ENCODE measurements at regions not wholly inside any gene's neighbourhood (a gene's known extent, or its start where the extent isn't known, plus 50 kb on each side); places are given as distances from the start of the nearest gene placed in this dataset.
"Not testable (repeated sequence)": the region's sequence is repeated elsewhere in the genome, so short reads cannot be mapped to it uniquely, and the experiment has no call there.

DNA sequence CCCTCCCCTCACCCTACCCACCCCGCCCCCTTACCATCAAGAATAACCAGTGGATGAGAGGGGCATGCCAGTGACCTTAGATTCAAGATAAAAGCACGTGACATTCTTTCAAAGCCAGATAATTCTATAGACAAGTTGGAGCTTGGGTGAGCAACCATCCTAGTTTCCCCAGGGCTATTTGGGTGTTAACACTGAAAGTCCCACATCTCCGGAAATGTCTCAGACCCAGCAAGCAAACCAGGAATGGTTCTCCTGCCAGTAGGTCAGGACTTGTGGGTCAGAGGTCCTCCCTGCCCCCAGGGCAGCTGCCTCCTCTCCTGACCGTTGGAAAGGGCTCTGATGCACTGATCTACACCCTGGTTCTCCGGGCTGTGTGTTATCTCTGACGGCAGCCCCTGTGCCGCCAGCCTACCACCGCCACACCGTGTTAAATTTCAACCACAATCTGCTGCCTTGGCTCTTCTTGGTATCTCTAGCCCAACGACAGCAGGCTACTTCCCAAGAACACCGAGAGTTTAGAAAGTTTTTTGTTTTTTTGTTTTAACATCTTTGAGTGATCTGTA, 287.0 kb downstream of the BCL2L11 start:
- not testable (repeated sequence) for FAIRE-seq; DNase-seq (ENCODE audit: insufficient read length, low spot score)

DNA sequence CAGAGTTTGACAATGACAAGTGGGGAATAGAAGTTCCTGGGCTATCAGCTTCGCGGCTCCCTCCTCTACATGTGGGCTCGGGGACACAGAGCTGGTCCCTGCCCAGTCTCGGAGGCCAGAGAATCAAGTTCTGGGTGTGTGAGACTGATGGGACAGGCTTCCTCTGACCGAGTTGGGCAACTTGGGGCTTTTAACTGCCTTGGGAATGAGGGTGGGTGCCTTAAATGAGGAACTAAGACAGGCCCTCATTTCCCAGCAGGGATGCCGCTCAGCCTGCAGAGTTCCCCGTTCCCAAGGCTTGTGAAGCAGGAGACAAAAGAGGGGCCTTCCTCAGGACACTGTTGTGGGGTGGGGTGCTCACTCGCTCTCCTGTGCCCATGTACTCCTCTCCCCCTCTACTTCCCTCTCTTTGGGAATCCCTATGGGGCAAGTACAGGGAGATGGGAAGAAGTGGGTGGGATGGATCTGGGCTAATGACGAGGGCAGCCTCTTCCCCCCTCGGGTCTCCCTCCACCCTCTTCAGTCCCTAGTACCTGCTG, 290.2 kb downstream of the BCL2L11 start:
- not testable (repeated sequence) for FAIRE-seq; DNase-seq (ENCODE audit: insufficient read length, low spot score)

DNA sequence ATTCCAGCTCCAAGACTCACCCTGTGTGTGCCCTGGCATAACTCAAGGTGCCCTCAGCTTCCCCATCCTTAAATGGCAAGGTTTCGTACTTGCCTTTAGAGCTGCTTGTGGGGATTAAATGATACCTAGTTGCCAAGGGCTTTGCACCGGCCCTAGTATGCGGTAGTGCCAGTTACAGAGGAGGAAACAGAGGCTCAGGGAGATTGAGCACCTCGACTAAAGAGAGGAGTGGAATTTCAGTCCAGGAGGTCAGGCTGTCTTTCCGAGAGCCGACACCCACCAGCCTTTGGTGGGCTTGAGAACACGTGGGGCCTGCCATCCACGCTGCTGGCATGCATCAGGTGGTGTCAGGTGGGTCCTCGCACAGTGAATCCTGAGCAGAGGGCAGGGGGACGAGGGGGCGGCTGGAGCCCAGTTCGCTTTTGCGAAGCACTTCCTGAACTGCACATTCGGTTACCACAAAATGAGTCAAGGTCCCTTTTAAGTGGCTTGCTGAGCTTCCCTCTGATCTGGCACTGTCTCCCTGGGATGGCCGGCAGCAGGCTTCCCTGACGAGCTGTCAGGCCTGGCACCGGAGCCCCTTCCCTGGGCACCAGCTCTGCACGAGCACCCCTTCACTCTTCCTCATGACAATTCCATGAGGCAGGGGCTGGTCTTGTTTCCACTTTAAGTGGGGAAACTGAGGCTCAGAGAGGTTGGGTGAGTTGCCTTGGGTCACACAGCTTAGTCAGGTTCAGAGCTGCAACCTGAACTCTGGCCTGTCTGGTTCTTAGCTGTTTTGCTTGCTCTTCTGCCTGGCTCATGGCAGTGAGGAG, 291.4 kb downstream of the BCL2L11 start:
- FAIRE-seq = not testable (repeated sequence)

DNA sequence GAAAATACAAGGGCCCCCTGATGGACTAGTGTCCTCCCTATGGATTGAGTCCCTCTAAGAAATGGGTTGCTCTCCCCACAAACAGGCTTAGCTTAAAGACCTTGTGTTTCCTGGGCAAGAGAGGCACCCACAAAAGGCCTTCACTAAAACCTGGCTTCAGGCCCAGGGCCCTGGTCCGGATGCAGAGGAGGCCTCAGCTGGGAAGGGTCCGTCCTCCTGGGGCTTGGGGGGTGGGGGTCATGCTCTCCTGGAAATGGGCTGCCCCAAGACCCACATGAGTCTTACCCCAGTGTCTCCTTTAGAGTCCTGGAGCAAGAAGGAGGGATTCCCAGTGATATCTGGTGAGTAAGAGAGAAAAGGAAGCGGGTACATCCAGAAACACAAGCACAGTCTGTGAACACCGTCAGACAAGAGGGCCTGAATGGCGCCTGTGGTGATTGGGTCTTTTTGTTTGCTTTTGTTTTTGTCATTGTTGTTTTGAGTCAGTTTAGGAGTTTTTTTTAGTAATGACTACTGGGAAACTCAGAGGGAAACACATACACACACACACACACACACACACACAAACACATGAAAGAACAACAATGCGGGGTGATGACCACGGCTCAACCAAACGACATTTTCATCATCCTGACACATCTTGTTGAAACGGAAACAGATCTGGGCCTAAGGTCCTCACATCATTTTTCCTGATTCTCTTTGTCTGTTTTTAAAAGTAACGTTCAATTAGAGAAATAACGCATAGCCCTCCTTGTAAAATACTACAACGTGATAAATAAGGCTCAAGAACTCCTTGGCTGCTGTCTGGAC, 292.3 kb downstream of the BCL2L11 start:
- FAIRE-seq; DNase-seq (ENCODE audit: insufficient read length, low spot score): not testable (repeated sequence)

More for the DNA sequence above, 291.4 kb downstream of the BCL2L11 start:
- not testable (repeated sequence) for DNase-seq (ENCODE audit: insufficient read length, low spot score)

DNA sequence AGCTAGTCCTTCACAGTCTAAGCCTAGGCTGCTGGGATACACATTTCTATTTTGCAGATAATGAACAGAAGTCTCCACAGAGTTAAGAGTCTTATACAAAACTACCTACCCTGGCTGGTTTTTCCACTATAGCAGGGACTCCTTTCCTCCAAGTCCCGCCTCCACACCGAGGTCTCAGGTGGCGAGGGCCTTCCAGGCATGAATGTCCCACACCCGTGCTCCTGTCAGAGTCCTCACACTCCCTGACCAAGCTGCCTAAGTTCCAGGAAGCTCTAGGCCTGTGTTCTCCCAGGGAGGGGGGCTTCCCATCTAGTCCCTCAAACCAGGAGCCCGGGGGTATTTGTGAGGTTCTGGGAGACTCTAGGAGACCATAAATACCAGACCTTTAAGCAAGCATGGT, 293.2 kb downstream of the BCL2L11 start:
- not testable (repeated sequence) for DNase-seq (ENCODE audit: insufficient read length, low spot score); FAIRE-seq

DNA sequence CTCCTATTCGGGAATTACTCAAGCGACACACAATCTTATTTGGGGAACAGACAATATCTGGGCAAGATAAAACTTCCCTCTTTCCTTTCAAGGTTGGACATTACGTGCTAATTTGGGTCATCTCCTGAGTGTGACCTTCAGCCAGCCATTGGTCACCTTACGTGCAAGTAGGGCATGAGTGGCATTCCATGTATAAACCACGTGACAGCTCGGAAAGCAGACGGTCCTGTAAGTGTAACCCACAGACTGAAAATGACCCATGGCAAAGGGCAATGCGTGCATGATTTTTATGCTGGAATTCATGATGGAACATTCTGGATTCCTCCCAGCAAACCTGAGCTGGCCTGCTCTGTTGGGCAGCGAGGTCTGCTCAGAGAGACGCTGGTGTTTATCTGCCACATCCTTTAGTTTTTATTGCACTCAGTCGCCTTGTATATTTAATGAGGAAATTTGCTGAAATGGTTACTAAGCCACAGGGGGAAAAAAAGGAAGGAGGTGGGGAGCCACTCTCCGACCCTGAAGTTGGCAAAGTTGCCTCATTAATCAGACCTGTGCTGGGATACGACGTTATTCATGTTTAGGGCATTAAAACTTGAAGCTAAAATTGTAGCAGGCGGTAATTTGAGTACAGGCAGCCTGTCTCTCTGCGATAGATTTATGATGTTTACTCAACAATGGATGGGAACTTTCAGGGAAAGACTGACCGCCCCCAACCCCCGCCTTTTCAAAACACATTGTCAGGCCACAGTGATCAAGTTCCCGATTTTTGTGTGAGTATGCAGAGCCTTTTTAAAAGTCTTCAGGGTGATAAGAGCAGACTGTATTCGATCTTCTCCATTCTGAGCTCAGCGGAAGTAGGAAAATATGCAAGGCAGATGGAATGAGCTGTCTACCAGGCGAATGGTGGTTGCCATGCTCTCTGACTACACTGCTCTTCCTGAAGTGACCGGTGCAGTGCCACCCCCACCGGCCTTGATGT, 295.3 kb downstream of the BCL2L11 start:
- DNase-seq (ENCODE audit: insufficient read length, low spot score); FAIRE-seq: not testable (repeated sequence)

DNA sequence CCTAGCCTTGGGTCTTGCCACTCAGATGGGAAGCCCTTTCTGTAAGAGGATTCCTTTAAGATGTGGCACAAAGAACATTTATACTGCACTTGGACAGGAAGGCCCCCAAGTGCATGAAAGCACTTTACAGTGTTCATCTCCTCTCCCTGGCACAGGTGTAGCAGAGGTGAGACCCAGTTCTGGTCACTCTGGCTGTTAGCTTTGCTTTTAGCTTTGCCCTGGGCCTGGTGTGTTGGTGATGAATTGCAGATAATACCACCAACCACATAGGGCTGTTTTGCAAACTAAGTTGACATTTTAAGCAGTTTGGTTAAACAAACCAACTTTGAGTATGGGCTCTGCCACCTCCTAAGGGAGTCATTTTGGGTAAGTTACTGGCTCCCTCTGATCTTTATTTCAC, 296.3 kb downstream of the BCL2L11 start:
- not testable (repeated sequence) for DNase-seq (ENCODE audit: insufficient read length, low spot score); FAIRE-seq

DNA sequence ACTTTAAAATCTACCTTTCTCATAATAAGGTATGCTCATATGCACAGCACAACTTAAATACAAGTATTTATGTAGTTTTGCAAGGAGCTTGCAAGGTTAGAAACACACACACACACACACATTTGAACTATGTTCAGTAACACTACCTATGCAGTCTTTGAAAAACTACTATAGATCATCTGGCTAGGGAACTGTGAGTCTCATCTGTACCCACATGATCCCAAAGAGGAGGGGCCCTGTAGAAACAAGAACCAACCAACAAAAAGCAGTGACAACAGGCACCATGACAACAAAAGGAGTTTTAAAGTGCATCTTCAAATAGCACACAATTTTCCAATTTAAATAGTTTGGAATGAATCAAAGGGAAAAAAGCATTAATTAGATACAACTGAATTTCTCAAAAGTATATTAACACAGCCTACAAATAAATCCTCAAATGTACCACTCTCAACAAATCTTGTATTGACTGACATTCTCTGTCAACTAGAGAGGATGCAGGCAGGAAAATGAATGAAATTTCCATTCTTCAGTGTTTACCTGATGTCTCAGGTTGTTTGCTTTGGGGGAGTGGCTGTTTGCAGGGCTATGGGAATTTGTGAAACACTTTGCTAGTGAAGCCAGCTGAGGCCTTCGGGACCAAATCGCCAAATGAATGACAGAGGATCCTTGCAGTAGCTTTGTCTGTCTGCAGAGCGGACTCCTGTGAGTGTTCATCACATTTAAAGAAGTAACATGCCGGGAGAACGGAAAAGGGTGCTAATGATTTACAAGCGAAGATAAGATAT, 297.6 kb downstream of the BCL2L11 start:
- not testable (repeated sequence) for FAIRE-seq

DNA sequence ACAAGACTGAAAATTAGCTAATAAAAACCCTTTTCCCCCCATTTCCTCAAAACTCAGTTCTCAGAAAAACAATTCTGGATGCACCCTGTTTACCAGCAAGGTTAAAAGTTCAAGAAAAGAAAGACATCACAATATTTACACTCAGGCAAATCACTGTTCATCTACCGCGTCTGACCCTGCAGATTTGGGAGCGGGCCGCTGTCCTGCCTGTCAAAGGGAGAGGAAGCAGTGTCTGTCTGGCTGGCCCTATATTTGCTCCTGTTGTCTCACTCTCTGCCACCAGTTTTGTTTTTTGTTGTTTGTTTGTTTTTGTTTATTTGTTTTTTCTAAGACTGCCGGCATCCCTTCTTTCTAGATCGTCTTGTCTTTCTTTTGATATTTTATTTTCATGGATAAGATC, 299.4 kb downstream of the BCL2L11 start:
- not testable (repeated sequence) for DNase-seq (ENCODE audit: insufficient read length, low spot score); FAIRE-seq

More for the DNA sequence above, 297.6 kb downstream of the BCL2L11 start:
- not testable (repeated sequence) for DNase-seq (ENCODE audit: insufficient read length, low spot score)

DNA sequence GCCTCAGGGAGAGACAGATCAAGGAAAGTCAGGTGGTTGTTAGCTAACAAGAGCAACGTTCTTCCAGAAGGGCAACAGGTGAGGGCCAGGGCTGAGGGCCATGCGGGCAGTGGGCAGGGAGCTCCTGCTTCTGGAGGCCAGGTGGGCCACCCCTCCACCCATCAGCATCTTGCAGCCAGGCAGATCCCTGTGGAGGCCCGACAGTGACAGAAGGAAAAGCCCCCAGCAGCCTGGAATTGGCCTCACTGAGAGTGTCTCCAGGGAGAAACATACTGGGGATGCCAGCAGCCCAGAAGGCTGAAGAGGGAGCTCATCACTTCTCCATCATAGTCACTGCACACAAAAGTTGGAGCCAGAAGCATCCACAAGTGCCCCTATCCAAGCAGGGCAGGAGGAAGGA, 300.1 kb downstream of the BCL2L11 start:
- not testable (repeated sequence) for FAIRE-seq; DNase-seq (ENCODE audit: insufficient read length, low spot score)

DNA sequence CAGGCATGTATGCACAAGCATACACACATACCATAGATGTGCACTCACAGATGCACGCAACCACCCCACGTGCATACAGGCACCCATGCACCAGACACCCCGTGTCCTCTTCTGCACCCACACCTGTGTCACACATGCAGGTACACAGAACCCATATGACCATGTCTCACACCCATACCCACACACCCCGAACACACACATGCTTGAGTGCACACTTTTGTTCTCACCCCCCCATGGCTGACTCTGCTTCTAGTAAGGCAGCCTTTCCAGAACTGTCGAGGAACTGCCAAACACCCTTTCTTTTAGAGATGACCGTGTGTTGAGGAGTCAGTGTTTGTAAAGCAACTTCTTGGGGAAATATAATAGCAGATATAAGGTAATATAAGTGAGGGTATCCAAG, 301.2 kb downstream of the BCL2L11 start:
- DNase-seq (ENCODE audit: insufficient read length, low spot score); FAIRE-seq: not testable (repeated sequence)

DNA sequence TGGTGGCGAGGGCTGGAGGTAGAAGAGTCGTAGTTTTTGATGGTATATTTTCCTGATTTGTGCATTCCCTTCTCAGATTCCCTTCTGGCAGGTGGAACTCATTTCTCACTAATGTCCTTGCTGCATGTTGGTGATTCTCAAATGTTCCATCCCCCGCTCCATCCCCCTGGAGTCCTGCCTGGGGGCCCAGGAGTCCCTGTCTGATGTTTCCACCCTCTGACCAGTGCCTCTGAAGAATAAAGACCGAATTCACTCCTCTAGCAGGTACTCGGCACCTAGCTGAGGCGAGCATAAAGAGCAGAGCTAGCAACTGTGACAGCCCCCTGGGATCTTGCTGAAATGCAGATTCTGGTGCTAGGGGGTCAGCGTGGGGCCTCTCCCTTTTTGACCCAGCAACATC, 301.8 kb downstream of the BCL2L11 start:
- DNase-seq (ENCODE audit: insufficient read length, low spot score); FAIRE-seq: not testable (repeated sequence)

DNA sequence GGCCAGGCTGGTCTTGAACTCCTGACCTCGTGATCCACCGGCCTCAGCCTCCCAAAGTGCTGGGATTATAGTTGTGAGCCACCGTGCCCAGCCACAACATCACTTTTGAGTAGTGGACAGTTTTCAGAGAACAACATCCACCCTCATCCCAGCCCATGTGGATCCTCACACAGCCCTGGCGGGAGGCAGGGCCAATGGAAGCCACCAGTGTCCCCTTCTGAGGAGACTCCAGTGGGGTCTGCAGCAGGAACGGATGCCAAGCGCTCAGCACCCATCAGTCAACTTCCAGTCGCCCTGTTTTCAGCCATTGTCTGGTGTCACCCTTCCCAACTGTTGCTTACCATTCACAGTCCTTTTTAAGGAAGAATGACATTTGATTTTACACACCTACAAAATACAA, 302.5 kb downstream of the BCL2L11 start:
- not testable (repeated sequence) for FAIRE-seq; DNase-seq (ENCODE audit: insufficient read length, low spot score)

DNA sequence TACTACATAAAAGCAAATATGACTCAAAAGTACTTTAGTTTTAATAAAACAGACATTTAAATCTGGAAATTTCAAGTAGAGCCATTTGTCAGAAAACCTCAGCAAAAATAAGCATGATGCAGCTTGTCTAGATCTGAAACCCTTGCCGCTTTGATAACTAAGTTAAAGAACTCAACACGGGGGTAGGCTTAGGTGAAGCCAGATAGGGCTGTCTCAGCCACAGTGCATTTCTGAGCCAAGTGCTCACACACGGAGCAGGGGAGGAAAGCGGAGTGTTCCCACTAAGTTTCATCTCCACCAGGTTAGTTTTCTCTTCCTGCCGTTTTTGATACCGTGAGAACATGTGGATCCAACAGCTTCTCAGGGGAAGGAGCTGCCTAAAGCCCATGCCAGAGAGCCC, 303.5 kb downstream of the BCL2L11 start:
- DNase-seq (ENCODE audit: insufficient read length, low spot score); FAIRE-seq: not testable (repeated sequence)

DNA sequence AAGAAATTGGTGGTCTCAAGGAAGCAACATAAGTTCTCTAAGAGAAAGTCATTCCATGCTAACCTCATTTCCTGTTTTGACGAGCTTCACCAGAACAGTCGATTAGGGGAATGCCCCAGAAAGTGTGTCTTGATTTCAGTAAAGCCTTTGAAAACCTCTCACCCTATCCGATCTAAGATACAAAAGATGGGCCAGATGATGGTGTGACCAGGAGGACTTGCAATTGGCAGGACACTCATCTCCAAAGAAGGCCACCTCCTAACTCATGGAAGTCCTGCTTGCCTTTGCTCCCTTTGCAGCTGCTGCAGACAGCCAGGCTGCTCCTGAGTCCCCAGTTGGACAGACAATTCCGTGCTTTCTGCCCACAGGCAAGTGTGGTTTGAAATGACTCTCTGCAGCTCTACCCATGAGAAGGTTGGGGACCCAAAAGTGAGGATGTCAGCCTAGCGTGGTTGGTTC, 304.2 kb downstream of the BCL2L11 start:
- DNase-seq (ENCODE audit: insufficient read length, low spot score); FAIRE-seq: not testable (repeated sequence)

DNA sequence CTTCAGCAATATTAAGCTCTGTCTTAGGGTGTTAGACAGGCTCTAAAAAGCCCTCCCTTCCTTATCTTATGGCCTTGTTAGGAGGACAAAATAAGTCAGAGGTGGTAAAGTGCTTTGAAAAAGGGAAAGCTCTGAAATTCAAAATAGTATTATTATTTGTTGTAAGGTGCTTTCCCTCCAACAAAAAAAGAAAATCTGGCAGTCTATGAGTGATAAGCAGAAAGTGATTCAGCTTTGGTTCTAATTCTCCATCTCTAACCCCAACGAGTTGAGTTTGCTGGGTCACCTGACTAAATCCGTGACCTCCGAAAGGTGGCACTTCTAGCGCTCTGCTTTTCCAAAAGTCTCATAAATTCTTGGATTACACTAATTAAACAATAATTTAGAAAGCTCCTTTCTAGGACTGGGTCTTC, 305.1 kb downstream of the BCL2L11 start:
- not testable (repeated sequence) for FAIRE-seq

DNA sequence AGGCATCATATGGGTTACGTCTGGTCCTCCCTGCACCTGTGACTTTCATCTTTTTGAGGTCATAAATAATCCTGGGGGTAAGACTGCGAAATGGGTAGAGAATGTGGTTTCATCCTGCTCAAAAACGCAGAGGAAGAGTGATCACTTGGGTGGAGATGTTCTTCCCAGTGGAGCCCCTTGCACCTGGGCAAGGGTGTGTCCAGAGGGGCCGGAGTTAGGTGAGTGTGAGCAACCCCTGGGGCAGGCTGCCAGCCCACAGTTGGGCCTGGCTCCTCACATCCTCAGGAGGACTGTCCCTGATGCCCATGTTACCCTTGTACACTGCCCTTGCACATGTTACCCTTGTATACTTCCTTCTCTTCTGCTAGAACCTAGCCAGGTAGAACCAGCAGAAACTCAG, 306.6 kb downstream of the BCL2L11 start:
- not testable (repeated sequence) for FAIRE-seq; DNase-seq (ENCODE audit: insufficient read length, low spot score)

More for the DNA sequence above, 305.1 kb downstream of the BCL2L11 start:
- DNase-seq (ENCODE audit: insufficient read length, low spot score) = not testable (repeated sequence)

DNA sequence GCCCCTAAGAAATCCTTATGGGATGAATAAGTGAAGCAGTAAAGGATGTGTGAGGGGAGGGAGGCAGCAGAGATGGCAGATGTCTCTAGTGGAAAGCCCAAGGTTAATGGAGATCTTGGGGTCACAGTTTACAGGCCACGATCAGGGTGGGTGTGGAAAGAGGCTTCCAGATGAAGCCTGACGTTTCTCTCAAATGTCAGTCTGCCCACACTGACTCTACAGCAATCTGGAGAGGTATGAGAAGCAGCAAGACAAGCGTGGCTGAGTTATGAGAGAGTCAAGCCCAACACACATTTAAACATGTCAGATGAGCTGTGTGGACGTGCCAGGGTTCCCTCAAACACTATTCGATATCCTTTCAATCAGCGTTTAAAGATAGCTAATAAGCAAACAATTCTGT, 308.2 kb downstream of the BCL2L11 start:
- not testable (repeated sequence) for DNase-seq (ENCODE audit: insufficient read length, low spot score); FAIRE-seq

Data from GM12891 (cell line).